H1 (cell line): ENCODE measurements at regions not wholly inside any gene's neighbourhood (a gene's known extent, or its start where the extent isn't known, plus 50 kb on each side); places are given as distances from the start of the nearest gene placed in this dataset.

Experiments
- CREB1 ChIP-seq: IDR thresholded peaks from 2 replicates; pipeline ENCODE4 v1.6.1; 2012; ENCODE audit warnings: inconsistent platforms
- KDM1A ChIP-seq: fragments of 200-600, 300-600 bp; sonication (generic); IDR thresholded peaks from 2 replicates; pipeline ENCODE4 v1.7.1; 2016; ENCODE audit warnings: mild to moderate bottlenecking, low read length, borderline replicate concordance
- POLR2AphosphoS5 ChIP-seq: IDR thresholded peaks from 2 replicates; pipeline ENCODE4 v1.6.1; 2011; ENCODE audit warnings: low read depth, low read length
- TBP ChIP-seq: IDR thresholded peaks from 2 replicates; pipeline ENCODE4 v1.6.1; 2011; ENCODE audit warnings: low read depth, low read length, improper control_type of control experiment
- ZNF274 ChIP-seq: IDR thresholded peaks from 2 replicates; pipeline ENCODE4 v1.7.0; 2012; ENCODE audit warnings: low read length, borderline replicate concordance; ENCODE audit errors: extremely low read depth

- TF ChIP-seq ZNF274, result no peak
- no peak for TF ChIP-seq TBP
- TF ChIP-seq CREB1, result no peak
- TF ChIP-seq KDM1A, result no peak
- TF ChIP-seq POLR2AphosphoS5, result no peak
Measured at GRCh38 chr11:128161436-128161835, 425.9 kb downstream of the ETS1 start.
